GM23338 (cell line): ENCODE measurements at regions not wholly inside any gene's neighbourhood (a gene's known extent, or its start where the extent isn't known, plus 50 kb on each side); places are given as distances from the start of the nearest gene placed in this dataset.

Source experiments
- ATAC-seq: fragments of 200-7000 bp; cut with Tn5 transposase; 3 replicates; pipeline ENCODE4 v1.9.1; 2020
- DNase-seq: peaks from one replicate; pipeline ENCODE4 v3.0.0-alpha.2; 2015; ENCODE audit warnings: low spot score
- H2AFZ ChIP-seq: fragments of 200-600 bp; sonication (generic); 2 replicates; pipeline ENCODE4 v1.8.0; 2016; ENCODE audit warnings: antibody characterized with exemption, mild to moderate bottlenecking, moderate library complexity
- H3F3A ChIP-seq: fragments of 200-600 bp; sonication (generic); replicated peaks from 2 replicates; pipeline ENCODE4 v1.8.0; 2017; ENCODE audit warnings: antibody characterized with exemption, mixed run types, low read depth
- H3K27ac ChIP-seq: fragments of 200-600 bp; sonication (generic); 2 replicates; pipeline ENCODE4 v1.6.1; 2016; ENCODE audit warnings: low read depth
- H3K27me3 ChIP-seq: fragments of 200-600 bp; sonication (generic); 2 replicates; pipeline ENCODE4 v1.8.0; 2016; ENCODE audit warnings: mild to moderate bottlenecking, mixed run types, moderate library complexity; ENCODE audit not compliant: insufficient read depth
- H3K36me3 ChIP-seq: fragments of 200-600 bp; sonication (generic); 2 replicates; pipeline ENCODE4 v1.8.0; 2016; ENCODE audit warnings: mild to moderate bottlenecking; ENCODE audit not compliant: insufficient read depth
- H3K4me1 ChIP-seq: fragments of 200-600 bp; sonication (generic); 2 replicates; pipeline ENCODE4 v1.8.0; 2016; ENCODE audit warnings: mild to moderate bottlenecking, moderate library complexity; ENCODE audit not compliant: insufficient read depth
- H3K4me2 ChIP-seq: fragments of 200-600 bp; sonication (generic); 2 replicates; pipeline ENCODE4 v1.7.1; 2017; ENCODE audit warnings: mixed run types
- H3K4me3 ChIP-seq: fragments of 200-600 bp; sonication (generic); 2 replicates; pipeline ENCODE4 v1.6.1; 2016; ENCODE audit warnings: mixed run types
- H3K79me2 ChIP-seq: fragments of 200-600 bp; sonication (generic); replicated peaks from 2 replicates; pipeline ENCODE4 v1.8.0; 2017; ENCODE audit warnings: mild to moderate bottlenecking; ENCODE audit not compliant: insufficient read depth
- H3K9me2 ChIP-seq: fragments of 200-600 bp; sonication (generic); 2 replicates; pipeline ENCODE4 v1.8.0; 2017; ENCODE audit not compliant: insufficient read depth
- H4K20me1 ChIP-seq: fragments of 200-600 bp; sonication (generic); replicated peaks from 2 replicates; pipeline ENCODE4 v1.8.0; 2017; ENCODE audit warnings: mild to moderate bottlenecking; ENCODE audit not compliant: insufficient read depth
- H3K27ac Mint-ChIP-seq: 2 replicates; pipeline ENCODE4 v1.8.0; 2020; ENCODE audit warnings: inconsistent platforms, mild to moderate bottlenecking, moderate library complexity, mixed read lengths
- H3K27me3 Mint-ChIP-seq: 3 replicates; pipeline ENCODE4 v1.8.0; 2022; ENCODE audit warnings: low read depth, mild to moderate bottlenecking, moderate library complexity, mixed read lengths, inconsistent platforms; ENCODE audit not compliant: insufficient read depth, poor library complexity
- H3K36me3 Mint-ChIP-seq: 3 replicates; pipeline ENCODE4 v1.8.0; 2021; ENCODE audit warnings: low read depth, mild to moderate bottlenecking, inconsistent platforms, moderate library complexity, mixed read lengths
- H3K4me1 Mint-ChIP-seq: 3 replicates; pipeline ENCODE4 v1.8.0; 2020; ENCODE audit warnings: mild to moderate bottlenecking, inconsistent platforms, mixed read lengths
- H3K4me3 Mint-ChIP-seq: 3 replicates; pipeline ENCODE4 v1.8.0; 2021; ENCODE audit warnings: moderate library complexity, mild to moderate bottlenecking, inconsistent platforms, mixed read lengths
- H3K9me3 Mint-ChIP-seq: 3 replicates; pipeline ENCODE4 v1.8.0; 2020; ENCODE audit warnings: moderate library complexity, mild to moderate bottlenecking, inconsistent platforms, mixed read lengths
- POLR2AphosphoS5 ChIP-seq: IDR thresholded peaks from 2 replicates; pipeline ENCODE4 v1.6.1; 2016; ENCODE audit warnings: antibody characterized with exemption, low read depth
- STAT1 ChIP-seq: IDR thresholded peaks from one replicate; pipeline ENCODE4 v1.6.1; 2016; ENCODE audit warnings: antibody characterized with exemption; ENCODE audit not compliant: unreplicated experiment
- TF ChIP-seq, protein P1 (sequence below), 2 experiments: fragments of 200-600 bp in 1 of 2; sonication (generic) in 1 of 2; conservative IDR thresholded peaks; 2 replicates each; pipeline versions ENCODE4 v1.5.1 to v1.6.1; 2016 to 2017; ENCODE audit warnings: antibody characterized with exemption in 2 of 2, low read depth in 2 of 2, mild to moderate bottlenecking in 2 of 2, moderate library complexity in 1 of 2
- TF ChIP-seq, protein P2 (sequence below): fragments of 250-450 bp; sonication (Bioruptor Pico); IDR thresholded peaks from 2 replicates; pipeline ENCODE4 v1.5.0; 2020; ENCODE audit warnings: mild to moderate bottlenecking, moderate library complexity
- TF ChIP-seq, protein P3 (sequence below): IDR thresholded peaks from one replicate; pipeline ENCODE4 v1.6.1; 2018; ENCODE audit warnings: antibody characterized with exemption; ENCODE audit not compliant: unreplicated experiment

DNA sequence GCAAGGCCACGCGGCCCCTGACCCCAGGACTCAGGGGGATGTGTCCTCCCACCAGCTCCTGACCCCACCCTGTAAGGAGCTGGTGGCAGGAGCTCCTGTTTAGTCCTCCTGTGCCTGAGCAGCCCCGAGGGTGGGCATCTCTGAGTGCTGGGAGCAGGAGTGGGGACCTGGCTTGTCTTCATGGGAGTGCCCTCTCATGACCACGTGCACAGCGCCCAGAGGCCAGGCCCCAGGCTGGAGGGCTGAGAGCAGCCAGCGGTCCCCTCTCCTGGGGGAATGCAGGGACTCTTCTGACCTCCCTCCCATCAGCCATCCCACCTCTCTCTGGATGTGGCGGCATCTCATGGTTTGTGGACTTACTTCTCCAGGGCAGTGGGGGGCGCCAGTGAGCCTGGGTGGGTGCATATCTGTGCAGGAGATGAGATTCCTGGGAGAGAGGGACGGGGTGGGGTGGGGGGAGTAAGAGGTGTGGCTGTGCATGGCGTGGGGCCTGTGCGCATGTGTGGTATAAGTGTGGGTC, 205.6 kb downstream of the TBC1D2B start:
- no peaks in the 10 kb centered on the region for H3K9me2 ChIP-seq
- Mint-ChIP-seq H3K4me3 (no peak overlapping the region), H3K4me1 (peaks cover 9% of the 10 kb centered on the region), H3K36me3 (no peaks in the 10 kb centered on the region; the same call in 2 of the 3 replicates), H3K9me3 (no peaks in the 10 kb centered on the region), H3K27me3 (peaks cover 19% of the 10 kb centered on the region), H3K27ac (no peak overlapping the region)
- ATAC-seq = peak; percentile 27
- H3K79me2 ChIP-seq = no peaks in the 10 kb centered on the region
- no peaks in the 10 kb centered on the region for H3F3A ChIP-seq
- H4K20me1 ChIP-seq = no peaks in the 10 kb centered on the region
- no peak overlapping the region for H3K4me3 ChIP-seq
- H2AFZ ChIP-seq = no peak overlapping the region
- H3K4me2 ChIP-seq = no peak overlapping the region
- DNase-seq = peak; percentile 59
- H3K27me3 ChIP-seq = no peaks in the 10 kb centered on the region
- no peaks in the 10 kb centered on the region for H3K36me3 ChIP-seq
- no peak overlapping the region for H3K27ac ChIP-seq
- no peaks in the 10 kb centered on the region; the same call in 1 of the 2 replicates for H3K4me1 ChIP-seq
- TF ChIP-seq, protein P1, sequence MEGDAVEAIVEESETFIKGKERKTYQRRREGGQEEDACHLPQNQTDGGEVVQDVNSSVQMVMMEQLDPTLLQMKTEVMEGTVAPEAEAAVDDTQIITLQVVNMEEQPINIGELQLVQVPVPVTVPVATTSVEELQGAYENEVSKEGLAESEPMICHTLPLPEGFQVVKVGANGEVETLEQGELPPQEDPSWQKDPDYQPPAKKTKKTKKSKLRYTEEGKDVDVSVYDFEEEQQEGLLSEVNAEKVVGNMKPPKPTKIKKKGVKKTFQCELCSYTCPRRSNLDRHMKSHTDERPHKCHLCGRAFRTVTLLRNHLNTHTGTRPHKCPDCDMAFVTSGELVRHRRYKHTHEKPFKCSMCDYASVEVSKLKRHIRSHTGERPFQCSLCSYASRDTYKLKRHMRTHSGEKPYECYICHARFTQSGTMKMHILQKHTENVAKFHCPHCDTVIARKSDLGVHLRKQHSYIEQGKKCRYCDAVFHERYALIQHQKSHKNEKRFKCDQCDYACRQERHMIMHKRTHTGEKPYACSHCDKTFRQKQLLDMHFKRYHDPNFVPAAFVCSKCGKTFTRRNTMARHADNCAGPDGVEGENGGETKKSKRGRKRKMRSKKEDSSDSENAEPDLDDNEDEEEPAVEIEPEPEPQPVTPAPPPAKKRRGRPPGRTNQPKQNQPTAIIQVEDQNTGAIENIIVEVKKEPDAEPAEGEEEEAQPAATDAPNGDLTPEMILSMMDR (conservative IDR thresholded peaks at IDR 0.05; ENCODE audit: low read depth in 2 of 2) = peak; percentile 55 to 76
- TF ChIP-seq STAT1 (no peak), POLR2AphosphoS5 (no peak)
- TF ChIP-seq, protein P2, sequence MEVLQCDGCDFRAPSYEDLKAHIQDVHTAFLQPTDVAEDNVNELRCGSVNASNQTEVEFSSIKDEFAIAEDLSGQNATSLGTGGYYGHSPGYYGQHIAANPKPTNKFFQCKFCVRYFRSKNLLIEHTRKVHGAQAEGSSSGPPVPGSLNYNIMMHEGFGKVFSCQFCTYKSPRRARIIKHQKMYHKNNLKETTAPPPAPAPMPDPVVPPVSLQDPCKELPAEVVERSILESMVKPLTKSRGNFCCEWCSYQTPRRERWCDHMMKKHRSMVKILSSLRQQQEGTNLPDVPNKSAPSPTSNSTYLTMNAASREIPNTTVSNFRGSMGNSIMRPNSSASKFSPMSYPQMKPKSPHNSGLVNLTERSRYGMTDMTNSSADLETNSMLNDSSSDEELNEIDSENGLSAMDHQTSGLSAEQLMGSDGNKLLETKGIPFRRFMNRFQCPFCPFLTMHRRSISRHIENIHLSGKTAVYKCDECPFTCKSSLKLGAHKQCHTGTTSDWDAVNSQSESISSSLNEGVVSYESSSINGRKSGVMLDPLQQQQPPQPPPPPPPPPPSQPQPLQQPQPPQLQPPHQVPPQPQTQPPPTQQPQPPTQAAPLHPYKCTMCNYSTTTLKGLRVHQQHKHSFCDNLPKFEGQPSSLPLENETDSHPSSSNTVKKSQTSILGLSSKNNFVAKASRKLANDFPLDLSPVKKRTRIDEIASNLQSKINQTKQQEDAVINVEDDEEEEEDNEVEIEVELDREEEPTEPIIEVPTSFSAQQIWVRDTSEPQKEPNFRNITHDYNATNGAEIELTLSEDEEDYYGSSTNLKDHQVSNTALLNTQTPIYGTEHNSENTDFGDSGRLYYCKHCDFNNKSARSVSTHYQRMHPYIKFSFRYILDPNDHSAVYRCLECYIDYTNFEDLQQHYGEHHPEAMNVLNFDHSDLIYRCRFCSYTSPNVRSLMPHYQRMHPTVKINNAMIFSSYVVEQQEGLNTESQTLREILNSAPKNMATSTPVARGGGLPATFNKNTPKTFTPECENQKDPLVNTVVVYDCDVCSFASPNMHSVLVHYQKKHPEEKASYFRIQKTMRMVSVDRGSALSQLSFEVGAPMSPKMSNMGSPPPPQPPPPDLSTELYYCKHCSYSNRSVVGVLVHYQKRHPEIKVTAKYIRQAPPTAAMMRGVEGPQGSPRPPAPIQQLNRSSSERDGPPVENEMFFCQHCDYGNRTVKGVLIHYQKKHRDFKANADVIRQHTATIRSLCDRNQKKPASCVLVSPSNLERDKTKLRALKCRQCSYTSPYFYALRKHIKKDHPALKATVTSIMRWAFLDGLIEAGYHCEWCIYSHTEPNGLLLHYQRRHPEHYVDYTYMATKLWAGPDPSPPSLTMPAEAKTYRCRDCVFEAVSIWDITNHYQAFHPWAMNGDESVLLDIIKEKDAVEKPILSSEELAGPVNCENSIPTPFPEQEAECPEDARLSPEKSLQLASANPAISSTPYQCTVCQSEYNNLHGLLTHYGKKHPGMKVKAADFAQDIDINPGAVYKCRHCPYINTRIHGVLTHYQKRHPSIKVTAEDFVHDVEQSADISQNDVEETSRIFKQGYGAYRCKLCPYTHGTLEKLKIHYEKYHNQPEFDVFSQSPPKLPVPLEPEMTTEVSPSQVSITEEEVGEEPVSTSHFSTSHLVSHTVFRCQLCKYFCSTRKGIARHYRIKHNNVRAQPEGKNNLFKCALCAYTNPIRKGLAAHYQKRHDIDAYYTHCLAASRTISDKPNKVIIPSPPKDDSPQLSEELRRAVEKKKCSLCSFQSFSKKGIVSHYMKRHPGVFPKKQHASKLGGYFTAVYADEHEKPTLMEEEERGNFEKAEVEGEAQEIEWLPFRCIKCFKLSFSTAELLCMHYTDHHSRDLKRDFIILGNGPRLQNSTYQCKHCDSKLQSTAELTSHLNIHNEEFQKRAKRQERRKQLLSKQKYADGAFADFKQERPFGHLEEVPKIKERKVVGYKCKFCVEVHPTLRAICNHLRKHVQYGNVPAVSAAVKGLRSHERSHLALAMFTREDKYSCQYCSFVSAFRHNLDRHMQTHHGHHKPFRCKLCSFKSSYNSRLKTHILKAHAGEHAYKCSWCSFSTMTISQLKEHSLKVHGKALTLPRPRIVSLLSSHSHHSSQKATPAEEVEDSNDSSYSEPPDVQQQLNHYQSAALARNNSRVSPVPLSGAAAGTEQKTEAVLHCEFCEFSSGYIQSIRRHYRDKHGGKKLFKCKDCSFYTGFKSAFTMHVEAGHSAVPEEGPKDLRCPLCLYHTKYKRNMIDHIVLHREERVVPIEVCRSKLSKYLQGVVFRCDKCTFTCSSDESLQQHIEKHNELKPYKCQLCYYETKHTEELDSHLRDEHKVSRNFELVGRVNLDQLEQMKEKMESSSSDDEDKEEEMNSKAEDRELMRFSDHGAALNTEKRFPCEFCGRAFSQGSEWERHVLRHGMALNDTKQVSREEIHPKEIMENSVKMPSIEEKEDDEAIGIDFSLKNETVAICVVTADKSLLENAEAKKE (CRISPR knock-in tag) = no peak
- TF ChIP-seq, protein P3, sequence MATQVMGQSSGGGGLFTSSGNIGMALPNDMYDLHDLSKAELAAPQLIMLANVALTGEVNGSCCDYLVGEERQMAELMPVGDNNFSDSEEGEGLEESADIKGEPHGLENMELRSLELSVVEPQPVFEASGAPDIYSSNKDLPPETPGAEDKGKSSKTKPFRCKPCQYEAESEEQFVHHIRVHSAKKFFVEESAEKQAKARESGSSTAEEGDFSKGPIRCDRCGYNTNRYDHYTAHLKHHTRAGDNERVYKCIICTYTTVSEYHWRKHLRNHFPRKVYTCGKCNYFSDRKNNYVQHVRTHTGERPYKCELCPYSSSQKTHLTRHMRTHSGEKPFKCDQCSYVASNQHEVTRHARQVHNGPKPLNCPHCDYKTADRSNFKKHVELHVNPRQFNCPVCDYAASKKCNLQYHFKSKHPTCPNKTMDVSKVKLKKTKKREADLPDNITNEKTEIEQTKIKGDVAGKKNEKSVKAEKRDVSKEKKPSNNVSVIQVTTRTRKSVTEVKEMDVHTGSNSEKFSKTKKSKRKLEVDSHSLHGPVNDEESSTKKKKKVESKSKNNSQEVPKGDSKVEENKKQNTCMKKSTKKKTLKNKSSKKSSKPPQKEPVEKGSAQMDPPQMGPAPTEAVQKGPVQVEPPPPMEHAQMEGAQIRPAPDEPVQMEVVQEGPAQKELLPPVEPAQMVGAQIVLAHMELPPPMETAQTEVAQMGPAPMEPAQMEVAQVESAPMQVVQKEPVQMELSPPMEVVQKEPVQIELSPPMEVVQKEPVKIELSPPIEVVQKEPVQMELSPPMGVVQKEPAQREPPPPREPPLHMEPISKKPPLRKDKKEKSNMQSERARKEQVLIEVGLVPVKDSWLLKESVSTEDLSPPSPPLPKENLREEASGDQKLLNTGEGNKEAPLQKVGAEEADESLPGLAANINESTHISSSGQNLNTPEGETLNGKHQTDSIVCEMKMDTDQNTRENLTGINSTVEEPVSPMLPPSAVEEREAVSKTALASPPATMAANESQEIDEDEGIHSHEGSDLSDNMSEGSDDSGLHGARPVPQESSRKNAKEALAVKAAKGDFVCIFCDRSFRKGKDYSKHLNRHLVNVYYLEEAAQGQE = no peak
